ENCODE measurements at regions not wholly inside any gene's neighbourhood (a gene's known extent, or its start where the extent isn't known, plus 50 kb on each side); places are given as distances from the start of the nearest gene placed in this dataset.
"Not testable (repeated sequence)": the region's sequence is repeated elsewhere in the genome, so short reads cannot be mapped to it uniquely, and the experiment has no call there.

DNA sequence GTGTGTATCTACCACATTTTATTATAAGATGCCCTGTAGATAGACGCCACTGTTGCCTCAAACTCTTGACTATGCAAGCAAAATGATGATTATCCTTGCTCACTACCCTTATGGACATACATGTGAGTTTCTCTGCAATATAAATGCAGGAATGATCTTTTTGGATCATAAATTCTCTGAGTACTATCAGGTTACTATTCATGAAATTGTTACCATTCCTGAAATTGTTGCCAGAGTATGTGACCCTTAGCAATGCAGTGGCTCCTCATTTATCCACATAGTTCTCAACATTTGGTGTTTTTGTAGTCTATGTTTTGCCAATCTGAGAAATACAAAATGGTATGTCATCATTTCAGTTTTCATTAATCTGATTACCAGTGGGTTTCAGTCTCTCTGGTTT, 166.2 kb upstream of the FAM3C start:
- DNase-seq (ENCODE audit: low spot score): no peak

DNA sequence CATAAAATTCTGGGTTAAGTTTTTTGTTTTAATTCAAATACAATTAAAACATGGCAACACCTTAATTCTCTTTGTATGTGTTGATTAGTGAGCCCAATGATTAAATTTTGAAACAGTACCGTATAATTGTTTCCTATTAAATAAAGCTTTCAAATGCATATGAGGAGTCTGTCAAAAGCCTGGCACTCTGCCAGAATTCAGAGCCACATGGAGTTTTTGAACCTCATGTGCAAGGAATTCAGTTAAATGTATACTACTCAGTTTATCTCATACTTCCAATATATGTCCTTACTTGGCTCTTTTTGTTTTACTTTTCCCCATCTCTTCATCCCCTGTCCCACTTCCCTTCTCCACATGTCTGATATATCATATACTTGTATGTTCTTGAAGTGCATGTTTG, 165.6 kb upstream of the FAM3C start:
- no peak for DNase-seq (ENCODE audit: low spot score)

DNA sequence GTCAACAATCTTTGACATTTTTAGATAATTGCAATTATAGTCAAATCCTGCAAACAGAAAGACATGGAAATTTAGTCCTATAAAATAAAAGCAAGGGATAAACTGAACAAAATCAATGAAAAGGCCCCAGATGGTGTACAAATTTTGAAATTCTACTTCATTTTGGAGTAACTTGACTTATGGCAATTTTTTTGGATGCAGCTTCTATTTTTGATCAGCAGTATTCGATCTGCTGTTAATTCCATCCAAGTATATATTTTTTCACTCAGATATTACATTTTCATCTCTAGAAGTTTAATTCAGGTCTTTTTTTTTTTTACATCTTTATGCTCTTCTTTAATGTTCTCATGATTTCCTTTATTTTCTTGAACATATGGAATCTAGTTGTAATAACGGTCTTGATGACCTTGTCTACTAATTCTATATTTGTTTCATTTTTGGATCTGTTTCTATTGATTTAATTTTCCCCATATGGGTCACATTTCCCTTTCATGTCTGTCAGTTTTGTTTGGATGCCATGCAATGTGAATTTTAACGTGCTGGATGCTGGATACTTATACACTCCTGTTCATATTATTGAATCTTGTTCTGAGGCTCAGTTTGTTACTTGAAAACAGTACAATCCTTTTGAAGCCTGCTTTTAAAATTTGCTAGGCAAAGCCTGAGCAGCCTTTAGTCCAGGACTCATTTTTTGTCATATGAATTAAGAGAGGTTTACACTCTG, 164.3 kb upstream of the FAM3C start:
- DNase-seq (ENCODE audit: low spot score): no peak

DNA sequence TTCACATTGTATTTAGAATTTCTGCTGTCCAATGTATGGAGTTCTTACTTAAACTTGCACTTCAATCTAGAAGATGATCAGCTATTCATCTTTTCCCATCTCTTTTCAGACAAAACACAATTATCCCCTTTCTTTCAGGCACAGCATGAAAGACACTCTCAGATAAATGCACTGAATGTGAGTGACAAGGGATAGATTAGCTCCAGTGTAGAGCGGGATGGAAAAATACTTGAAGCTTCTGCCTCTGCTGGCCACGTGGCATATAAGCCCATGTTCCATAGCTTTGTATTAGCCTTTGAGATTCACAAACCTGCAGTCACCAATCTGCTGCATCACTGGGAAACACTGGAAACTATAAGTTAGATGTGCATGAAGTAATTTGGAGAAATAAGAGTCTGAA, 162.2 kb upstream of the FAM3C start:
- peak; percentile 31 for DNase-seq (ENCODE audit: low spot score)

DNA sequence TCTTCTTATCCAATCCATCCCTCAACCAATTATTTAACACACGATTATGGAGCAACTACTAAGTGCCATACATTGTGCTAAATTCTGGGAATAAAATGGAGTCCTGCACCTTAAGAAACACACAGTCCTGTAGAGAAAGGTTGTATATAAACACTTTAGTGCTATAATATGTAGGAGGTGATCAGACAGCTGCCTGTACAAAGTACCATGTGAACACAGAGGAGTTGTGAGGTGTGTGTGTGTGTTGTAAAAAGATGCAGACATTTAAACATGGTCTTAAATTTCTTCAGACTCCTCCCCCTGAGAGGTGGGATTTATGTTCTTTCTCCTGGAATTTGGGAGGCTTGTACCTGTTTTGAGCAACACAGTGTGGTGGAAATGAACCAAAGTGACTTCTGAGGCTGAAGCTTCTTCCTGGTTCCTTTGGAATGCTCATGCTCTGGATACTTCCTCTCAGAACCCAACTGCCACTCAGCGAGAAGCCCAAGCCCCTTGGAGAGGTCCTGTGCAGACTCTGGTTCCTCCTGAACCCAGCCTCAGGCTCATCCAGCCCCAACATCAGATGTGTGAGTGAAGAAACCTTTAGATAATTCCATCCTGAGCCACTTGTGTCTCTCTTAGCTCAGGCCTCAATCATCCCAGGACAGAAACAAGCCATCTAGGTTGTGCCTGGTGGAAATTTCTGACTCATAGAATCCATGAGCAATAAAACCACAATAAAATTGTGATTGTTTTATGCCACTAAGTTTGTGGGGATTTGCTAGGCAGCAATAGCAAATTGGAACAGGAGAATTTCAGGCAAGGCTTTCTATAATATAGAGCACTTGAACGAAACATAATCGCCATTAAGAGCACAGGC, 161.2 kb upstream of the FAM3C start:
- no peak for DNase-seq (ENCODE audit: low spot score)

DNA sequence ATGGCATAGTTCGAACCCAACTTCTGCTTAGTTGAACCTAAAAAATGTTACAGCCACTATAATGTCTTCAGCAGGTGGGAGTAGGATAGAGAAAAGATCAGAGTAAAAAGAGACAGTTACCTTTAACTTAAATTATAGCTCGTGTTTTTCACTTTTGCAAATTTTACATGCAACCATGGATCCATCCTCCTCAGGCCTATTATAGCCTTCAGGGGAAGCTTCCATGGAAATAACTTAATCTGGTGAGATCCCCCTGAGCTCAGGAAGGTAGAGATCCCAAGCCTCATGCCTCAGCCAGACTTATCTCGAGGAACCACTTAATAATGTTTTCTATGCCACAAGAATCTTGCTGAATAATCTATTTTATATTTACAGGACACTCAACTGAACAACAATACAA, 159.4 kb upstream of the FAM3C start:
- no peak for DNase-seq (ENCODE audit: low spot score)

DNA sequence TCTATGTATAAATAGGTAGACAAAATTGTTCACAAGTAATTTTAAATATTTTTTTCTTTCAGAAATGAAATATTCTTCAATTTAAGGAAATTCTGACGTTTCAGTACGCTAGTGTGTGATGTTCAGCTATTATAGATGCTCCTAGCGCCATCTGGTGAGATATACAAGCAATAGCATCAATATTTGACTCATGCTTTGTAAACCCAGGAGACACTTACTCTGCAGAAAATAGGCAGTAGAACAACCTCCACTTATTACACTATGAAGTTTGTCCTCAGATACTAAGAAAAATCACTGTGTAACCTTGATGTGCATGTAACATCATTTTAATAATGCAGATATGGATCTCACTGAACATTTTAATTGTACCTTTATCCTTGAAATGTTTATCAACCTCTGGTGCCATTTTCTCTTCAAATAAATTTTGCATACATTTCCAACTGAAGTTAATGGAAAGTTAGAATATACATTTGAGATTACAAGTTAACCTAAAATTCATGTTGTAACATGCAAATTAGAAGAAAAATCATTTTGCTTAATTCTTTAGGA, 151.5 kb upstream of the FAM3C start:
- DNase-seq (ENCODE audit: low spot score): peak; percentile 71

DNA sequence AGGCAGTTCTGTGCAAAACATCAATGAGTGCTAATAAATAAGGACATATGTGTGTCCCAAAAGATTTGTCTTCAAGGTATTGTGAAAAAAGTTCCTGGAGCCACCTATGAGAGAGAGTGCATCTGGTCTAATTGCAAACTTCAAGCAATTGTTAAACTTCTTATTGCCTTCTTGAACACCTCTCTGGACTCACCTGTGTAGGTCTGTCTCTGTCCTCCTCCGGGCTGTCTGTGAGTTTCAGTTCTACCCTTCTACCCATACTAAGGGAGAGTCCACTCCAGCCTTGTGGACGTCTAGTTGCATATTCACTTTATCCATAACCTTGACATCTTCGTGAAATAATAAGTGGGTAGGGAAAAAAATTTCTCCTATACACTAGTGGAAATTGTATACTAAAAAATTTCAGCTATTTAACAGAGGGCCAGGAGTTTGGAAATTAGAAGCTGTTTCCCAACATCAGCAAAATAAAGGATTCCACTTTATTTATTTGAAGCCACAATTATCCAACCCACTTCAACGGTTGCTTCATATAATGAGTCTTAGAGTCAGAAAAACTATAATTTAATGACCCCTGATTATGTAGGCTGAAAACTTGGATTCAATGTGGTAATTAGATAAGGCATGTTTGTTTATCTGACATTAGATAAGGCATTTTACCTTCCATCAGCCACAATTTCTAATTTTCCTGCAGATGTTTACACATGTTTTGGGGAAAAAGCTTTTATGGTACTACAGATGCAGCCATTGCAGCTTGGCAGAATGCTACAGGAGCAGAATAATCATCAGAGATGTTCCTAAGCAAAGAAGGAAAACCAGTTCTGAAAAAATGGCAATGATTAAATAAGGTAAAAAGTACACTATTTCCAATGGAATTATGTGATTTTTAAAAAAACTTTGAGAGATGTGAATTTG, 150.8 kb upstream of the FAM3C start:
- DNase-seq (ENCODE audit: low spot score): peak; percentile 17

DNA sequence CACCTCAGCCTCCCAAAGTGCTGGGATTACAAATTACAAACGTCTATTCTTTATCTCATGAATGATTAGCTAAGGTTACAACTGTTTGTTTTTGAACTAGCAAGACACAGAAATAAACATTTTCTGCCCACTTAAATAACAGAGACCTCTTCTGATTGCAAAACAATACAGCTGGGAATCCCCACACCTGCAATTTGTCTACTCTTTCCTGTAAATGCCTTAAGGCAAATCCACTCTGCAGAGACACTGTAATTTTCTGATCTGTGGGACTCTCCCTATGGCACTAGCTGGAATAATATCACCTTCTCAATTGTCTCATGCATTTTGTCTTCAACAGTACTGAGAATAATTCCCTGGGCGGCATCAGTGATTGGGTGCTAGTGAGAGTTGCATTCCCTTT, 149.3 kb upstream of the FAM3C start:
- no peak for DNase-seq (ENCODE audit: low spot score)

DNA sequence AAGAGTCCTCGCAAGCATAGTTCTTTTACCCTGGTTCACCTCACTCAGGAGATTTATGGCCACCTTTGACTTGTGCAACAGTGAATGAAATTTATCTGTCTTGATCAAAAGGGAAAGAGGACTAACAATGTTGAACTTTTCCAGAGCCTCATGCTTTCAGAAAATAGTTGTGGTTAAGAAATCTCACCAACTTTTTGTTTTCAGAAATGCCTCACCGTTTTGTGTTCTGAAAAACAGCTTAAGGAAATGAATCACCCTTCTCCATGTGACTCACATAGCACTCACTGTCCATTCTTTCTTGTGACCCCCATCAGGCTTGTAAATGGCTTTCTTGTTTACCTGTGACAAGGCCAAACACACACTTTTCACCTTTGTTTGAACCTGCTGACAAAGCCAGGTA, 148.6 kb upstream of the FAM3C start:
- no peak for DNase-seq (ENCODE audit: low spot score)

DNA sequence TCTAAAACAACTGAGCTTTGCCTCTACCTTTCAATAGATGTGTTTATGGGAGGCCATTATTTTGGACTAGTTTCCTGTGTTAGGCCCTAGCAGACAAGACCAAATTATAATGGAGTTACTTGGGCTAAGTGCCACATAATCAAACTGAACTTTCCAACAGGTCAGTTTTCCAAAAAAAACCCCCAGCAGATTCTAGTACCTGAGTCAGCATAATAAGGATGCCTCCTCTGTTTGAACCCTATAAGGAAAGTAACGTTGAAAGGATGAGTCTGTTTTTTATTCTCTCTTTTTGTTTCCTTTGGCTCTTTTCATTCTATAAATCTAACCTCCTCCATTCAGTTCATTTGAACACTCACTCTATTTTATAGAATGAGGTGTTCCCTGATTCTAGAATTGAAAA, 148.1 kb upstream of the FAM3C start:
- no peak for DNase-seq (ENCODE audit: low spot score)

DNA sequence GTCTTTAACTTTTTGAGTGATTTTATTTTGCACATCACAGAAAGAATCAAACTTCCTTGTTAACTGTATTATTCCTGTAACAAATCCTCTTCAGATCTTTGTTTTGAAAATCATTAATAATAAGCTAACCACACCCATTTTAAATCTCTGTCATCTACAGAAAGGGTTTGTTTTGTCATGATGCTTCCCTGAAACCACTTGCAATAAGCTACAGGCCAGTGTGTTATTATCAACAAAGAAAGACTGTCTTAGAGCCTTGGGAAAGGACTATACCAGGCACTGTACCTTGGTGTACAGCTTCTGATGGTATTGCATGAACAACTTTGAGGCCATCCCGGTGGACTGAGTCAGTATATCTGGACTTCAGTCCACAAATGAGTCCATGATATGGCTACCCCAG, 145.3 kb upstream of the FAM3C start:
- DNase-seq (ENCODE audit: low spot score): no peak

DNA sequence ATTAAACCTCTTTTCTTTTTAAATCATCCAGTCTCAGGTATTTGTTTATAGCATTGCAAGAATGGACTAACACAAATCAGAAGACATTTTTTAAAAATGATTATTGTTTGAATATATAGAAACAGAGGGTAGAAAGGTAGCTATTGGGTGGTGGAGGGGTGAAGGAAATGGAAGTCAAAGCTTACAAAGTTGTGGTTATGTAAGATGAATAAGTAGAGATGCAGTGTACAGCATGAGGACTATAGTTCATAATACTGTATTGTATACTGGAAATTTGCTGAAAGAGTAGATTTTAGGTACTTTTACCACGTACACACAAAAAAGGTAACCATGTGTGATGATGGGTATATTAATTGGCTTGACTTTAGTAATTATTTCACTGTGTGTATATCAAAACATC, 144.0 kb upstream of the FAM3C start:
- no peak for DNase-seq (ENCODE audit: low spot score)

DNA sequence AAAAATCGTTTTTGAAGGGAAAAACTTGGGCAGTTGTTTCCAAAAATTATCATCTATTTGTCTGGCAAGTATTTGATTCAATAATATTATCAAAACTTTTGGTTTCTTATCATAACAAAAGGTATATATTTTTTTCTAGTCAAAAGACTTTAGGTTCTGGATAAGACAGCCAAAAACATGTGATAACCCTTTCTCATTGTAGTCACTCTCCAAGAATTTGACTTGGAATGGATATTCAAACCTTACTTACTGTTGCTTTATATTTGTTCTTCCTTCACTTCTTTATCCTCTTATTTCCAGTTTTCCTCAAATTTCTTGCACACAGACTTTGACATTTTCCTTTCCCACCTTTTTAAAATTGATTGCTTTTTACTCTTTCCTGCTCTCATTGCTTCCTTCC, 140.9 kb upstream of the FAM3C start:
- no peak for DNase-seq (ENCODE audit: low spot score)

DNA sequence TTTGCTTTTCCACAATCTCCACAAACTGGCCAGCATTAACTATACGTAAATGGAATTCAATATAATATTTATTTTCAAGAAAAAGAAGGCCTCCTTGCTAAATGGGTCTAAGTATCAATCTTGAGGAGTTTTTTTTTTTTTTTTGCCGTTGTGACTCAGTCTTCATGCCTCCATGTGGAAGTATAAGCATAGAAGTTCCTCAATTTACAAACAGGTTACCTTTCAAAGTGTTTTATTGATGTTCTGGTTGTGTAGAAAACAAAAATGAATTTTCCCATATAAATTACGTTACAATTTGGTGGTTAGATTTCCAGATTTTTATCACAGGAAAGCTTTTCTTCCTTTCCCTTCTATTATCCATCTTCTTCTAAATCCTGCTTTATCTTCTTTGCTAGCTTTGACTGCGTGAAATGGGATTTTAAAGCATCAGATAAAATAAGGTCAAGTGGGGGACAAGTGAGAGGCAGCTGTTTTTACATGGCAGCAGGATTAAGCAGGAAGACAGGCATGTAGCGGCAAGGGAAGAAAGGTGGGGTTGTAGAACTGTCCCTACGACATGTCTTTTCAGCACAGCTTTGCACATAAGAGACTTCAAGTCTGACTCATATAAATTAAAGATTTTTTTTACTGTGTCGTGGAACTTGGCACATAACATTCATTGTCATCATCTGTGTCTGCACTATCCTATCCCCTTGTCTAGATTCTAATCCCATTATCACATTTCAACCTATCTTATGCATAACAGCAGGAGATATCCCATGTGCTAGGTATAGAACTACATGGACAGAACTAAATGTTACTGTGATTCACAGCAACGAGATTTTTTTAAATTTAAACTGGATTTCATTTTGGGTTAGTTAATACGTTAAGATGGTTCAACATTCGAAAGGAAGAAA, 135.3 kb upstream of the FAM3C start:
- no peak for DNase-seq (ENCODE audit: low spot score)

DNA sequence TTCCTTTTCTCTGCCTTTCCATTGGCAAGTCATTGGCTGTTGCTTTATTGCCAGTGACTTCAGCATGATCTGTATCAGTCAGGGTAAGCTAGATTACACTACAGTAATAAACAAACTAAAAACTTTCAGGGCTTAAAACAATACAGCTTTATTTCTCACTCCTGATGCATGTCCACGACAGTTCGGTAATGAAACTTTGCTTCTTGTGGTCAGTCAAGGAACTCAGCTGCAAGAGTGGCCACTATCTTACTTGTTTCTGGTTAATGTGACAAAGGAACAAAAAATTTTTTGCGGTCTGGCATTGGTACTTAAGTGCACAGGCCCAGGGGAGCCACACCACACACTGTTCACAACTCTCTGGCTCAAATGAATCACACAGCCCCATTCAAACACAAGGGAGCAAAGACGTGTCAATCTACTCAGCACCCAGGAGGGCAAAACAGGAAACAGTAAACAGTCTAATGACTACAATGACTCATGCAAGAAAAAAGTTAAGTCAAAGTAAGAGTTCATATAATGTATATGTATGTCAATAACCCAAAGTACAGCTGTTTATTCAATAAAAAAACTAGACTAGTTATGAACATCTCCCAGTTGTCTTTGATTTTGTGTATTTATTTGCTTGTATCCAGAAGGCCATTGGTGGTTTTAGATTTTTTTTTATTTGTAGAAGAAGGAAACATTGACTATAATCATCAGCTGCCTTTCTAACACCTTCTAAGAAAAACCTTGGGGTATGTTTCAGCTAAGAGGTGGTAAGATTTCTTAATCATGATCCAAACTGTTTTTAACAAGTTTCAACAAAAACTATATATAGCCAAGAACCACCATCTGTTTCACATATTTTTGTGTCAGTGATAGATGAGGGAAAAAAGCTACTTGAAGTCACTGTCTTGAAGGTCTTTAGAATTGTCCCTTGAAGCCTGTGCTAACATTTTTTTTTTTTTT, 134.4 kb upstream of the FAM3C start:
- no peak for DNase-seq (ENCODE audit: low spot score)

DNA sequence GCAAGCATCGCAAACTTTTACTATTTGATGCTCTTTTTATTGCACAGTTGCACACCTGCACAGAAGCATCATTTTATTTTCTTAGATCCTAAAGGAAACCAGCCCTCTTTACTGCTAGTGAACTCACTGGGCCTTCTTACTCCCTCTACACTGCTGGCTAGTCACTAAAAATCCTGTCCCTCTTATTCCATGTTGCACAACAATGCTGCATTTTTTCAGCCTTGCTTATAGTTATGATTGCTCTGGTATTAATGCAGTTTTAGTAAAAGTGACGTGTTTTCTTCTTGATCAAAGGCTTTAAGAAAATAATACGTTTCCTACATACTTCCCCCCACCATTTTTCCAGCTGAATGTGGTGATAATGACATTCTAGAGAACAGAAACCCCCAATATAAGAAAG, 132.9 kb upstream of the FAM3C start:
- no peak for DNase-seq (ENCODE audit: low spot score)

DNA sequence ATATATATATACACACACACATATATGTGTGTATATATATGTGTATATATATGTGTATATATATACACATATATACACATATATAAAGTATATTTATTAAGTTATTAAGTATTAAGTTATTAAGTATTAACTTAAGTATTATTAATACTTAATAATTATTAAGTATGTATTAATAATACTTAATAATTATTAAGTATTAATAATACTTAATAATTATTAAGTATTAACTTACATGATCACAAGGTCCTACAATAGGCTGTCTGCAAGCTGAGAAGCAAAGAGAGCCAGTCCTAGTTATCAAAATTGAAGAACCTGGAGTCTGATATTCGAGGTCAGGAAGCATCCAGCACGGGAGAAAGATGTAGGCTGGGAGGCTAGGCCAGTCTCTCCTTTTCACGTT, 130.1 kb upstream of the FAM3C start:
- not testable (repeated sequence) for DNase-seq (ENCODE audit: low spot score)

DNA sequence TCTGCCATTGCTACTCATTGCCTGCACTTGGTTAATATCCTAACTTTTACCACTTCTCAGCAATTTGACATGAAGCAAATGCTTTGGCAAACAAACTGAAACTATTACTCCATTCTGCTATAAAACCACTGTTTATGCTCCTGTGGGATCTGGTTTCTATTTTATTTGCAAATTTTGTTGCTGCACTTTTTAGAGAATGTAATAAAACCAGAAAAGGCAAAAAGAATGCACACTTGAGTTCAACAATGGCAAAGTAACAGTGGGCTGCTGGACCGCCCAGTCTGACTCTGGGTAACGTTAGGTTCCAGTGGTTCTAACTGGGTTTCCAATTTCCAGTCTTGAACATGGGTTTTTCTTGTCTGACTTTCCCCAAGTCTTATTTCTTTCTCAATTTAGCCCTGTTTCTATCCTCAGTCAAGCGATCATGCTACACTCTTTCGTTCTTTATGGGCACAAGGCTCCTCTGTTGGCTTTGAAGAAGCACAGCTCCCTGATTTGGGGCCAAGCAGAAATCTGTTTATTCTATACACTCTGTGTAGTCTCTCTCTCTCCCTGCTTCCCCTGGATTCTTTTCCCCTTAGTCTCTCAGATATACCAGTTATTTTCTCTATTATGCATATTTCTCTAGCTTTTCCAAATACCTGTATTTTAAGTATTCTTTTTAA, 129.2 kb upstream of the FAM3C start:
- no peak for DNase-seq (ENCODE audit: low spot score)
